HPDE6-E6E7 (cell line): ENCODE measurements at regions not wholly inside any gene's neighbourhood (a gene's known extent, or its start where the extent isn't known, plus 50 kb on each side); places are given as distances from the start of the nearest gene placed in this dataset.
"Not testable (repeated sequence)": the region's sequence is repeated elsewhere in the genome, so short reads cannot be mapped to it uniquely, and the experiment has no call there.

Source experiments
- DNase-seq: peaks from one replicate; pipeline ENCODE4 v3.0.0; 2011; ENCODE audit warnings: missing footprints; ENCODE audit errors: extremely low spot score

DNA sequence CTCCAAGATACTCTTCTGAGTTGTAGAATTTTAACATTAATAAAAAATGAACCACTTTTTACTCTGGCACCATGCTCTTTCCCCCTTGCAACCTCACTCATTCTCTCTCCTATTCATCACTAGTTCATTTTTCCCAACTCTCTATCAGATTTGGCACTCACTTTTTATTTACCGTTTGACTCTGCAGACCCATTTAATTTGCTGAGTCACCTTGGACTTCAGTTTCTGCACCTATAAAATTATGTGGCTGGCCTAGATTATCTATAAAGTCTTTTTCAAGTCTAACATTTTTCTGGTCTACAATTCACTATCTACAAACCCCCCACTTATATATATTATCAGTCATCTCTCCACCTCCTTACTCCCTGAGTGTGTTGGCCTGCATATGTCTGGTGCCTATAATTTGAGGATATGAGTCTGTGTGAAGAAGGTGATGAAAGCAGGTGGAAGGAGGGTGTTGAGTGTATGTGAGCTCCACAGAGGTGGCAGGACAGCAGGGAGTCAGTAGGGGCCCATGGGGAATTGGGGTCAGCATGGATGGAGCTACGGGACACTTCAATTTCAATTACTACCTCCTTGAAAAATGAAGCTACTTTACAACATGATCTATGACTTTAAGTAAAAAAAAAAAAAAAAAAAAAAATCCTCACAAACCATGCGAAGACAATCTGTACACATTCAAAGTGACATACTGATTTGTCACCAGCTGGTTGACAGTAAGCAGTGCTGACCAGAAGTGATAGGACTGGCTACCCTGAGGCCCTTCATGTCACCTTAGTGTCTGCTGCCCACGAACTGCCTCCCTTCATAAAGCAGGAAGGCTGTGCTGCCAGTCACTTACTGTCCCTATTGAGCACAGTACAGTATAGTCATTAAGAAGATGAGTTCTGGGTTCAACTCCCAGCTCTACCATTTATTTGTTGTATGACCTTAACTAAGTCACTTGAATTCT is 334.2 kb upstream of the IL12A start:
- DNase-seq = no peak

DNA sequence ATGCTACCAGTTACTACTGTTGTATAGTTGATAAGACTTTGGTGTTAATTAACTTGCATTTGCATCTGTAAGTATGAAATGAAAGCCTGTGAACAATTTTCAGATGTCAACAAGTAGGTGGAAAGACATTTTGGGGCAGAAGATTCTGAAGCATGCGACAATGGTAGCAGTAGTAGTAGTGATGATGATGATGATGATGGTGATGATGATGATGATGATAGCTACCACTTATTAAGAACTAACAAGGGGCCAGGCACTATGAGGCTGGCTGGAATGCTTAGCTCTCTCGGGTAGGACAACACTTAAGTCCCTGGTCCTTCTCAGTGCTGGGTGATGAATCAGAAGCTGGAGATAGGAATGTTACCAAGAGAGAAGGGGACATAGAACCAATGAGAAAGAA is 333.4 kb upstream of the IL12A start:
- DNase-seq = no peak

DNA sequence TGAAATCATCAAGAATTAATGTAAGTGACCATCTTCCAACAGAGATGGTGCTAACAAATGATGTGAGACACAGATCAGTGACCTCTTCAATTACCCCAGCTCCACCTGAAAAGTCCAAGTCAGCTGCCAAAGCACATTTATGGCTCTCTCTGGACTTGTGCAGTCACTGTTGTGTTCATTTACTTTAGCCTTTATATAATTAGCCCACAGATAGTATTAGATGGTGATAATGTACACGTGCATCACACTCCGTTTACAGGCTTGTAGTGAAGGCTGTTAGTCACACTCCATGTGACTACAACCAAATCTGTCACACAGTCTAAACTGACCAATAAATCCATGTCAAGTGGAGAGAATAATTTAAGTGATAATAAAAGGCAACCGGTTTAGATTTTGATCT is 331.5 kb upstream of the IL12A start:
- DNase-seq = no peak

DNA sequence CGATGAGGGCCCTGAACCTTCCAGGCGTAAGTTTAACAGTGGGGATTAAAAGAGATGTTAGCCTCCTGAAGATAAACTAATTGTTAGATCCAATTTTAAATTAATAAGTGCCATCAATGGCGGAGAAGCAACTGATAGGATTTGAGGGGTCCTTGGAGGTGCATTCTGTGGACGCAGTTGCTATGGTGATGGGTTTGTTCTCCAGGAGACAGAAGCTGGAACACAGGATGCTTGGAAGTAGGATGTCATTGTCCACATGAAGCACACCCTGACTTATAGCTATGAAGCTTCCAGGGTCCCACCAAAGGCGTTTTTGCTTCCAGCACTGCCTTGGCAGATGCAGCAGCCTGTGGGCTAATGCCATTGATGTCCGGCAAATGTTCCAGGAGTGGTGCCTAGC is 331.0 kb upstream of the IL12A start:
- no peak for DNase-seq

DNA sequence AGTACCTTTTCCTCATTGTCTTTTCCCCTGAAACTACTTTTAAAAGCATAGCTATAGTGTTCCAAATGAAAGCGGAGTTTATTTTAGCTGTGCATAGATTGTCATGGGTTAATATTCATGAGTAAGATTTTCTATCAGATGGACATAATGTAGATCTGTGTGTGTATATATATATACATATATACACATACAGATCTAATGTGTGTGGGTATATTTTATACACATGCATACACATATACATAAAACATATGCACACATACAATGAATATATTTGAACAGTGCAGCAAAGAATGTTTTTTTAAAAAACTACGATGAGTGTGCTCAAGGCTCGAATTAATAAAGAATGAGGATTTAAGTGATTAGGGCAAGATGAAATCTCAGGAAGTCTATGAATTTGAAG is 328.3 kb upstream of the IL12A start:
- no peak for DNase-seq

DNA sequence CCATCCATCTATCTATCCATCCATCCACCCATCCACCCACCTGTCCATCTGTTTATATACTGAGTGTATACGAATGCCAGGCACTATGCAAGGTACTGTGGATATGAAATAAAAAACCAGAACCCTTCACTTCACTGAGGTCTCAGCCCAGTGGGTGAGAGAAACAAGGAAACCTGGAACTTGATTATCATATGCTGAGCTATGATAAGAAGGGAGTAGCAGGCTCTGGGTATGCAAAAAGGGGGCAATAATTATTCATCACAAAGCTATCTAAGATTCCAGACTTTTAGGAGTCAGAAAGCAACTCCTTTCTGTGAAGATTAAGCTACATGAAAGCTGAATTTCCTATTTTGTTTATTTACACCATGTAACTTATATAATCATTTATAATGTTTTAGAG is 327.7 kb upstream of the IL12A start:
- DNase-seq = no peak

DNA sequence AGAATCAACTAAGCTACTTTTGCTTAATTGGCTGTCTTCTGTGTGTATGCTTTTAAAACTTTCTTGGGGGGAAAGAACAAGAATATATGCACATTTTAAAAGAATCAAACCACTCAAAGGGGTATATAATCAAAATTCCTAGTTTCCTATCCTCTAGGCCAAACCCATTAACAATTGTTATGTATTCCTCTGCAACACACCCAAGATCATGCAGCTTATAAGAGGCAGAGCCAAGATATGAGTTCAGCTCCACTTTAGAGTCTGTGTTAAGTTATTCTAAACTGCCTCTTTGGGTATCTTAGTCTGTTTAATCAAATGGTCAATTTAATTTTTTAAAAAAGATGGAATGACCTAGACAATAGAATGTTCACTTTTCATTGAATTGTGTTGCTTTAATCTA is 326.1 kb upstream of the IL12A start:
- no peak for DNase-seq

DNA sequence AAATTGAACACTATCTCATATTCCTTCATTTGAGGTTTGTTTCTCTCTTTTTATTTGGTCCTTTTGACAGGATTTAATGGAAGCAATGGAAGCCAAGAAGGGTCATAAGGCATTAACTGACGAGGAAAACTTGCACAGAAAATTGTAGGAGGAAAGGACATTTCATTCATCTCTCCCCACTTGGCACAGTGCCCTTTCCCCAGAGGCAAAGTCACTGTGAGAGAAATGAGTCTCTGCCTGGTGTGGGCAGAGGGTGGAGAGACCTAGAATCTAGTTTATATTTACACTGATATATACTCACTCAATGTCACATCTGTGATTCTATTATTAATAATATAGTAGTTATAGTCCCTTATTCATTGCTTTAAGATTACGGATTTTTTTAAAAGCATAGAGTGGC is 324.6 kb upstream of the IL12A start:
- DNase-seq = no peak

DNA sequence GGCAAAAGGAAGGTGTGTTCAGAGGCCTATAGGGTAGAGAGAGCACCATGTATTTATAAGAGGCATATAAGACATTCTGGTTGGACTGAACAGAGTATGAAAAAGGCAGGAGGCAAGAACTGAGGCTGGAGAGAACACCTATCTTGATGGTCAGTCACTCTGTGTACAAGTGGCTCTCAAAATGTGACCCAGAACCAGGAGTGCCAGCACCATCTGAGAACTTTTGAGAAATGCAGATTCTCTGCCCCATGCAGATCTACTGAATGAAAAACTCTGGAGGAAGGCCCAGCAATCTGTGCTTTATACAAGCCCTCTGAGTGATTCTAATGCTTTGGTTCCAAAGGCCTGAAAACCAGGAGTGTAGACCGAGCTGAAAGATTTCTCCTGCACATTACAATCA is 324.0 kb upstream of the IL12A start:
- DNase-seq = no peak

DNA sequence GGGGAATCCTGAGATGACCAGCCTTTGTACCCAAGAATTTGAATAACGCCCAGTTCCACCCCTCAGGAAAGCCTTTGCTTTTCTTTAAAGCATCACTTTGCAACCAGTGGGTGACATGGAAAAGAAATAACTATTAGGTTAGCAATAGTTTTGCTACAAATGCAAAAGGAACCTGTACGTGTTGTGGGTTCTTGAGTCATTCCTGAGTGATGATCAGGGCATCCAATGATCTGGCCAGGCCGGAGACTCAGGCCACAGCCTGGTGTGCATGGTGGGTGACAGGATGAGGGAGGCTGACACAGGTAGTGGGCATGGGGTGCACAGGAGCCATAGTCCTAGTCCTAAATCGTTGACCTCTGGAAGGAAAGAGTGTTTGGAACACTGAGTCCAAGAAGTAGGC is 321.4 kb upstream of the IL12A start:
- DNase-seq = no peak

DNA sequence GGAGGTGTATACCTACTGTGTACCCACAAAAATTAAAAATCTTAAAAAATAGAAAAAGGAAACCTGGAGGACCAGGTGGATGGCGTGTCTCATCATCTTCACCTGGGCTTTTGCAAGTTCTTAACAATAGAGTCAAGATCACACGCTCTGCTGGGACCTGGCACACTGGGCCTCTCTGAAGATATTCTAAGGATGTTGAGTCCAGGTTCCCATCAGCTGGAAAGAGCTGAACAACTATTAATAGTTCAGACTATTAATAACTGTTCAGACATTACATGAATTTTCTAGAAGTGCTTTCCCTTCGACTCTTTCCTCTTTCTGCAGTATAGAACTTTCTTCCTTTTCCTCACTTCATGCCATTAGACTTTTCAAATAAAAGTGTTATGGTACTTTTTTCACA is 320.2 kb upstream of the IL12A start:
- DNase-seq = no peak

DNA sequence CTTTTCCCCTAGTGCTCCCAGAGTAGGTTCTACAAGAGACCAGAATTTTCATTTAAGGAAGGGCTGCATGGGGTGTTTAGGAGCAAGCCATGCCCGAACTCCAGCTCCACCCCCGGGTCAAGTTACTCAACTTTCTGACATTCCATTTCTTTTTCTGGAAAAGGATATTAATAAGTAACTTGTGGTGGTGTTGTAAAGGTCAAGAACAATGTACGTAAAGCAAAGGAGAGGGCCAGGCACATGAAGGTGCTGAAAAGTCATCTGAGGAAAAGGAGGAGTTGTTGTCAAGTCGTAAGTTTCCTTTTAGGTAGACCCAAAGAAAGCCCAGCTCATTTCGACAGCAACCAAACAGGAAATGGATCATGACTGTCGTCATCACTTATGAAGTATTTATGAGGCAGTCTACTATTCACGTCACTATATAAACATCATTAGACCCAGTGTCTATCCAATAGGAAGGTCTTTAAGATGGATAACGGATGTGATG is 319.6 kb upstream of the IL12A start:
- DNase-seq = peak; percentile 4

DNA sequence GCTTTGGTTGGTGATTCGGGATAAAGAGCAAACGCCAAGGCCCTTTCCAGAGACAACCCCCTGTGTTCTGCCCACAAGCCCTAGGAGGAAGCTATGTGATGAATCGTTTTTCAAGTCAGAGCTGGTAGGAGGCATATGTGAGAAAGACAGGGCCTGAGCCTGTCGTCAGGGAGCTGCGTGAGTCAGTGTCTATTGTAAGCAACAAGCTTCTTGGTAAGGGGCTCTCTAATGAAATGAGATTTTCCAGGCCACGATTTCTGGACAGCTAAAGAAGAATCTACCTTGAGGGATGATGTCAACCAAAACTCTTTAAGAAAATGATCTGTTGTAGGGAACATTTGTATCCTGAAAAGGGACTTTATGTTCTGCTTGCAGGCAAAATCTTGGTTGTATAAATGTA is 318.9 kb upstream of the IL12A start:
- peak; percentile 43 for DNase-seq

DNA sequence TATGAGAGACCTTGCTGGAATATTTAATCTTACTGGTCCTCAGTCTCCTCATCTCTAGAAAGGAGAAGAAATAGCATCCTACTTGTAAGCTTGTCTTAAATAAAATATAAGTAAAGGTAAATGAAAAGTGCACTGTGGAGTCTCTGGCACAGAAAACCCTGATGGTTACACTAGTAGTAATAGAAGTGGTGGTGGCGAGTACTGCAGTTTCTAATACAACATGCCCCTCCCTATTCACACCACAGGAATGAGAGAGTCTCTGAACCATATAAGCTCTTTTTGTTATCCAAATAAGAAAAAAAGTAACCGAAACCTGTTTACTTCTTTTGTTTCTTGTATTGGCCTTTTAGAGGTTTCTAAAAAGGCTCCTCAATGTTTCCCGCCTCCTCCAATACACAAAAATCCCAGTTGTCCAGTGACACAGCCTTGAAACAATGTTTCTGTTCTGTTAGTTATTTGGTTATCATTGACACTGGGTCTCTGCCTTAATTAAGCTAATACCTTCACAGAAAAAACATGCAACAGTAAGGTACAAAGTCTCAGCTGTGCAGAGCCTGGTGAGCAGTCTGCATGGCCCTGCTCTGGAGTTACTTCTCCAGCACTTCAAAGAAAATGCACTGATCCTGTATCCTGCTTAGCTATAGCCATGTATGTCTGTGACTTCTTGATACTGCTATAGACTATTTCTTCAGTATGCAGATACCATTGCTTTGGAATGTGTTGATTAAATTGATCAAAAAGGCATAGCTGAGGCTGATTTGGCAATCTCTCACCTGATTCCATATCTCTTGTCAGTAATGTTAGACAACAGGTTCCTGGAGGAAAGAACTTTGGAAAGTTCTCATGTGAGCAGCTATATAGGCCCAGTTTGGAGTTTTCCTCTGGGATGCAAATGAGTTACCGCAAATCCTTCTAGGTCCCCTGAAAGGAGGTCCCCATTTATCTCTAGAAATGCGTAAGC is 315.6 kb upstream of the IL12A start:
- DNase-seq = peak; percentile 9

DNA sequence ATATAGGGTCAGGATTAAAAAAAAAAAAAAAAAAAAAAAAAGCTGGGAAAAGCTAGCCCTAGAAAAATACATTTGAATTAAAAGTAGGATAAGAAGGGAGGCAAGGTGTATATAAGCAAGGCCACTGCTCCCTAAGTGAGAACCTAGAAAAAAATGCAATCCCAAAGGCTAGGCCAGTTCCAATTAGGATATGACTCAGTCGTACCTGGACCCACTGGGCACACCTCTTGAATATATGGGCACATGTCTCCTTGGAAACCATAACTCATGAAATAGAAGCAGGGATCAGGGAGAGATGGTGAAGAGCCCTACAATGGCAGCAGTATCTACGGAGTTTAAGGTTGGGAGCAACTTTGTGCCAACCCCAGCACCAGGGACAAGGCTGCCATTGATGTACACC is 314.1 kb upstream of the IL12A start:
- no peak for DNase-seq

DNA sequence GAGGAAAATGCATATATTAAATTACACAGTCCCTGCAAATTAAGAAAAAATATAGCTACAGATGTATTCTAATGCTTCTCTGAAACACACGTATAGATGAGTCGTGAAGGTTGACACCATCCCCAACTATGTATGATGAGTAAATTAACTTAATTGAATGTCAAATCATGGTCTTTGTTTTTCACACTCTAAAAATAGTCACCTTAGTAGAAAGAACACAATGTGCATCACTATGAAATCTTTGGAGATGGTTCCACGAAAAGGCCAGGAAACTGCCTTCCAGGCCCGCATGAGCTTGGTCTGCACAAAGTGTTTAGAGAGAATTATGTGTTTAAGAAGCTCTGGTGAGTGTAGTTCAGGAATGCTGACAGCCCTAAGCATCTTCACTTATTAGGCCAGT is 313.4 kb upstream of the IL12A start:
- no peak for DNase-seq

DNA sequence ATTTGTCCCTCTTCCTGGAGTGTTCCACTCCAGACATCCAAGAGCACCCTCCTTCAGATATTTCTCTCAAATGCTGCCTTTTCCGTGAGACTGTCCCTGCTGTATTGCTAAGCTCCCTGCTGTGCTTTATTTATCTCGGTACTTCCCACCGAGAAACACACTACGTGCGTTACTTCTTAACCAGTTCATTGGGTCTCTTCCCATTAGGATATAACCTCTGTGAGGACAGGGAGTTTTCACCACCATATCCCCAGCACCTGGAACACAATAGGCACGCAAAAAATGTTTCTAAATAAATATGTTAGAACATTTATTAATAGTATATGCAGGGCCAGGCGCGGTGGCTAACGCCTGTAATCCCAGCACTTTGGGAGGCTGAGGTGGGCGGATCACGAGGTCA is 308.7 kb upstream of the IL12A start:
- DNase-seq = no peak

DNA sequence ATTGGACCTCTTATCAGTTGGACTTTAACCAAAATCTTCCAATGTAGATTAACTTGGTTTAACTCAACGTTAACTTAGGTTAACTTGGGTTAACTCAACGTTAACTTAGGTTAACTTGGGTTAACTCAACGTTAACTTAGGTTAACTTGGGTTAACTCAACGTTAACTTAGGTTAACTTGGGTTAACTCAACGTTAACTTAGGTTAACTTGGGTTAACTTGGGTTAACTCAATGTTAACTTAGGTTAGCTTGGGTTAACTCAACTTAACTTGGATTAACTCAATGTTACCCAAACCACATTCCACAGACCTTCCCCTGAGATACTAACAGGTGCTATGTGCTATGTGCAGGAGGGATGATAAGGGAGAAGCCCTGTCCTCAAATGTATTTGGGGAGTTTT is 306.9 kb upstream of the IL12A start:
- not testable (repeated sequence) for DNase-seq

DNA sequence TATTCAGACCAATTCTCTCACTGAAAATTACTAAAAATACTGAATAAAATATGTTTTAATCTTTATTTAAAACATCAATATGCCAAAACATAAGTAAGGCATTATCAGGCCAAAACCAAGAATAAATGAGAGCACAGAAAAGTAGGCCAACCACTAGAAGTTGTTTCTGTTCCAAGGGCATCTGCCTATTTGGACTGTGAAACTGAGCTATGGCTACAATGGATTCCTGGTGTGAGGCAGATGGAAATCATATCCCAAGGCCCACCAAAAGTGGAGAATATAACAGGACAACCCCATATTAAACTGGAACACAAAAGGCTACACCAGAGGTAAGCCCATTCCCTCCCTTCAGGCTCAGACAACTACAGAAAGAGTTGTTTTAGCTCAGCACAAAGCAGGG is 302.8 kb upstream of the IL12A start:
- no peak for DNase-seq

DNA sequence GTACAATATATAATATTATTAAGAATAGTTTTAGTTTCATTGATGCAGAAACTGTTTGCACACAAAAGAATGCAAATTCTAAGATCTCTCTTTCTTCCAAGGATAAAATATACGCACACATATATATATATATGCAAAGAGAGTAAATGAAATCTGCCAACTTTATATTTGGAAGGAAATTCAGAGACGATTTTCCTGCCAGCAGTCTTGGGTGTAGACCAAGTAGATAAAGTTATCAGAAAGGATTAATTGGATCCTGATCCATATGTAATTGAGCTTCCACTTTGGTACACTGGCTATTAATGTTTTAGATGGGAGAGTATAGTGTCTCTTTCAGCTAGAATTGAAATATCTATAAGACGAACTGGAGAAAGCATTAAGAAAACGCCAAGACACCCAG is 295.4 kb upstream of the IL12A start:
- DNase-seq = no peak

DNA sequence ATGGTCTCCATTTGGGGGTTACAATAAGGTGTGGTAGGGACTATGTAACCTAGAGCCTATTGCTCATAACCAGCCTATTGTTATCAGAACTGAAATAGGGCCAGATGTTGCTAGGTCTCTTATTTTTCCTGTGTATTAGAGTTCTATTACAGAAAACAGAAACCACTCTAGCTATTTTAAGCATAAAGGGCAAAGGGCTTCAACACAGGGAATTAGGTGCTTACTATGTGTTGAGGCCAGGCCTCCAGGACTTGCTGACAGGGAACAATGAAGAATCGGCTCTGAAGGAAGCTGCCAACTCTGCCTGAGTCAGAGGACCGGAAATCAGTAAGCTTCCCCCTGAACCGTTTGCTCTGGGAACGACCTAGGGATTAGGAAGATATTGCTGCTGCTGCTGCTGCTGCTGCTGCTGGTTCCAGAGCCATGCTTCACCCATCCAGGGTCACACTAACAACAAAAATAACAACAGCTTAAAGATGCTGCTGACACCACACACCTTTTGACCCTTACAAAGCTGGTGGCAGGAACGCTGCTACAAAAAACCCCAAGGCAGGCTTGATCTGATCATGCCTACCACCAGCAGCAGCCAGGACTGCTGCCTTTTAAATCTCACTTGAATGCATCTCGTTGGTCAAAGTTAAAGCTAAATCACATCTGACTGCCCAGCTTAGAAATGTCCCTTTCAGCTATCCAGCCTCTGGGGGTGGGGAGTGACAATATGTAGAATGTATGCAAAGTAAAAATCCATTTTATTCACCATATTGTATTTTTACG is 276.9 kb upstream of the IL12A start:
- DNase-seq = peak; percentile 81

DNA sequence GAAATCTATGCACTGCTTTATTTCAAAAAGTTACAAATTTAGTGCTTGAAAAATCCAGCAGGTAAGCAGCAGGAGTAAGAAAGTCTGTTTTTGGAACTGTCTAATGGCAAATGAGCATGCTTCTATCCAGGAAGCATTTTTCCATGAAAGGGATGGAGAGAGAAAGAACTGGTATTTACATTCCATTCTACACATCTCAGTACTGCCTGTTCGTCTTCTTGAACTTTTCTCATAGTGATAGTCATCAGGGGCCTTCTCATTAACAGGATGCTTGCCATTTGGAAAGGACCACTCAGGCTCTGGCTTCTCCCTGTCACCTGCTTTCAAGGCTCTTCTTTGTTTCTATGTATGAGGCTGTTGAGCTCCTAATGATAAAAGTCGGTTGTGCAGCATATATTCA is 267.3 kb upstream of the IL12A start:
- DNase-seq = no peak
